Activated CD4-positive, alpha-beta memory T cell treated with anti-CD3 and anti-CD28 coated beads, Interleukin-2, amount 10 ng/mL, durations not matched to agents 7 days and 5 days (primary cell): ENCODE measurements at regions not wholly inside any gene's neighbourhood (a gene's known extent, or its start where the extent isn't known, plus 50 kb on each side); places are given as distances from the start of the nearest gene placed in this dataset.

Experiments used
- CTCF ChIA-PET: fragments of 350-600 bp; sonication (Branson Sonifier 250); formaldehyde crosslinking; loops from one replicate; lab custom pipeline; 2021; ENCODE audit warnings: antibody characterized with exemption, inconsistent platforms; lab: Charles Lee
- POLR2A ChIA-PET: fragments of 350-600 bp; sonication (Branson Sonifier 250); formaldehyde crosslinking; loops from one replicate; lab custom pipeline; 2021; ENCODE audit warnings: antibody characterized with exemption; lab: Charles Lee
- DNase-seq: peaks from one replicate; pipeline ENCODE4 v3.0.0-alpha.2; 2020
- H3K27ac Mint-ChIP-seq: one replicate; pipeline ENCODE4 v1.8.0; 2021; ENCODE audit warnings: mild to moderate bottlenecking, mixed read lengths
- H3K27me3 Mint-ChIP-seq: one replicate; pipeline ENCODE4 v1.8.0; 2021; ENCODE audit warnings: mixed read lengths
- H3K36me3 Mint-ChIP-seq: one replicate; pipeline ENCODE4 v1.8.0; 2021; ENCODE audit warnings: low read depth, mixed read lengths
- H3K4me1 Mint-ChIP-seq: one replicate; pipeline ENCODE4 v1.8.0; 2021; ENCODE audit warnings: mixed read lengths
- H3K4me3 Mint-ChIP-seq: one replicate; pipeline ENCODE4 v1.8.0; 2021; ENCODE audit warnings: mild to moderate bottlenecking, mixed read lengths
- H3K9me3 Mint-ChIP-seq: one replicate; pipeline ENCODE4 v1.8.0; 2021; ENCODE audit warnings: mixed read lengths

DNA sequence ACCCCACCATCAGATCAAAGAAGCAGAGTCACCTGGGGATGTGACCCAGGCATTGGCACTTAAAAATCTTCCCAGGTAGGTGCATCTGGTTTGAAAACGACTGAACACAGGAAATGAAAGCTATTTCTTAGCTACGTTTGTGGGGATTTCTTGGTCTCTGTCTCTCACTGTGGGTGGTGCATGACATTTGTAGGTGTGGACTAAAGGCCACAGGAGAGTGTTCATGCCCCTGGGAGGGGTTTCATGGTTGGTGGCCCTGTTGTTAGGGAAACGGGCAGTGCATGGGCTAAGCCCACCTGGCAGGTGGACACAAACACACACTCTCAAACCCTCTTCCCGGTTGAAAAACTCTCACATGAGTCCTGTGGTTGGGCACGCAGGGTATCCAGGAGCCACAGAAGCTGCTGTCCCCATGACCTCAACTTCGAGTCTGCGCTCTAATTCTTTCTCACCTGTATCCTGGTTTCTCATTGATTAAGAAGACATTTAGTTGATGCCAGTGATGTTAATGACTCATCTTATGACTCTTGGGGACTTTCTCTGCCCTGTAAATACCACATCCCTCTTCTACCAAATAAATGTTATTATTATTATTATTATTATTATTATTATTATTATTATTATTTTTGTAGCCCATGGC is 119.4 kb downstream of the MRPS6 start:
- no peaks in the 10 kb centered on the region for H3K27me3 Mint-ChIP-seq
- H3K36me3 Mint-ChIP-seq = peaks cover 2% of the 10 kb centered on the region
- no peak overlapping the region for H3K27ac Mint-ChIP-seq
- H3K4me1 Mint-ChIP-seq = peaks cover 11% of the 10 kb centered on the region
- H3K4me3 Mint-ChIP-seq = no peak overlapping the region
- peaks cover 2% of the 10 kb centered on the region for H3K9me3 Mint-ChIP-seq
- CTCF ChIA-PET = interaction anchor here (0.6 kb wide), 1 partner anchor 309 kb away, joined by 3 read pairs; no protein-coding TSS in a partner anchor
- DNase-seq = no peak
- POLR2A ChIA-PET = no interaction called here

DNA sequence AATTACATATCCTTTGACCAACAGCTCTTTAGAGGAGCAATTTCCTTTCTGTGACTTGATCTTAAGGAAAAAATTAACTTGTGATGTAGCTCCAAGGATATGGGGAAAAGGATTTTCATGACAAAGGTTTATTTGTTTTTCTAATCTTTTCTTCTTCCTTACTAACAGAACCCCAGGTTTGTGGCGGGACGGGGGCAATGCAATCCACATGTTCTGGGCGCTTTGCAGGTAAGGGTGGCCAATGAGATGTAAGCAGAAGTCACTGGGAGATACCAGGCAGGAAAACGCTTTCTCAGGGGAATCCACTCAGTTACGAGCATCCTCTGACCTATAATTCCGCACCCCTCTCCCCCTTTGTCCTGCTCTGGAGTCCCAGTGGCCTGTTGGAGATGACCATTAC is 122.0 kb downstream of the MRPS6 start:
- CTCF ChIA-PET = no interaction called here
- POLR2A ChIA-PET = no interaction called here
- Mint-ChIP-seq H3K27me3 (no peaks in the 10 kb centered on the region), H3K4me1 (peaks cover 35% of the 10 kb centered on the region), H3K9me3 (no peaks in the 10 kb centered on the region), H3K4me3 (no peak overlapping the region), H3K27ac (no peak overlapping the region), H3K36me3 (no peaks in the 10 kb centered on the region)
- no peak for DNase-seq

DNA sequence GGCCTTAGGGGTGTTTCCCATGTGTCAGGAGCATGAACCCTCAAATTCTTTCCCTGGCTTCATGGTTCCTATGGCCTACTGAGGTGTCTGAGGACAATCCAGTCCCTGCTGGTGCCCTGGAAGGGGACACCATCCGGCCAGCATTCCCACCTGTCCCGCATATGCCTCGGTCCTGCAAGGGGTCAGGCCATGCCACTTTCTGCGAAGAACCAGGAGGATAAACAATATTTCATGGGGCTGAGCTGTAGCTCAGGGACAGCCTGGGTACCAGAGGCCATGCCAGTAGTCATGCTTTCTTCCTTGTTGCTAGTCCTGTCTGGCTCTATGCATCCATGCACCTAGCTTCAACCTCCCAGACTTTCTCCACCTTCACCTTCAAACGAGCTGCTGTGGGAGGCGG is 123.6 kb downstream of the MRPS6 start:
- POLR2A ChIA-PET = interaction anchor here (1.2 to 2.6 kb wide), 2 partner anchors 221 to 249 kb away, joined by 3 to 7 read pairs; no protein-coding TSS in a partner anchor
- peaks cover 3% of the 10 kb centered on the region for H3K27me3 Mint-ChIP-seq

DNA sequence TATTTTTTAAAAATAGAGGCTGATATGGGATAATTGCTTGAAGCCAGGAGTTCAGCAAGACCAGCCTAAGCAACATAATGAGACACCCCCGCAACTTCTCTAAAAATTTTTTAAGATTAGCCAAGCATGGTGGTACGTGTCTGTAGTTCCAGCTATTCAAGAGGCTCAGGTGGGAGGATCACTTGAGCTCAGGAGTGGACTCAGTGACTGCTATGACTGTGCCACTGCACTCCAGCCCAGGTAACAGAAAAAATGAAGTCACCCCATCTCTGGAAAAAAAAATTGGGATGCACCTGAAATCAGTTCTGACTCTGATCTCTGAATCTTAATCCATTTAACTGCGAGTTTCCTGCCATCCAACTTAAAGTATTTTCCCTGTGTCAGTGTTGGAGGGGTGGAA is 124.2 kb downstream of the MRPS6 start:
- ChIA-PET CTCF (interaction anchor here (2.3 kb wide), 1 partner anchor 11 kb away, joined by 11 read pairs; no protein-coding TSS in a partner anchor), POLR2A (interaction anchor here (1.2 to 2.6 kb wide), 2 partner anchors 222 to 249 kb away, joined by 3 to 7 read pairs; no protein-coding TSS in a partner anchor)
- peaks cover 43% of the 10 kb centered on the region for H3K4me1 Mint-ChIP-seq
- no peaks in the 10 kb centered on the region for H3K36me3 Mint-ChIP-seq
- DNase-seq = no peak
- H3K27ac Mint-ChIP-seq = no peak overlapping the region
- H3K27me3 Mint-ChIP-seq = peaks cover 3% of the 10 kb centered on the region
- H3K9me3 Mint-ChIP-seq = no peaks in the 10 kb centered on the region
- H3K4me3 Mint-ChIP-seq = no peak overlapping the region

More for the DNA sequence above, 123.6 kb downstream of the MRPS6 start:
- Mint-ChIP-seq H3K4me1 (peaks cover 44% of the 10 kb centered on the region), H3K27ac (no peak overlapping the region), H3K4me3 (no peak overlapping the region), H3K9me3 (no peaks in the 10 kb centered on the region), H3K36me3 (no peaks in the 10 kb centered on the region)
- CTCF ChIA-PET = no interaction called here
- no peak for DNase-seq

DNA sequence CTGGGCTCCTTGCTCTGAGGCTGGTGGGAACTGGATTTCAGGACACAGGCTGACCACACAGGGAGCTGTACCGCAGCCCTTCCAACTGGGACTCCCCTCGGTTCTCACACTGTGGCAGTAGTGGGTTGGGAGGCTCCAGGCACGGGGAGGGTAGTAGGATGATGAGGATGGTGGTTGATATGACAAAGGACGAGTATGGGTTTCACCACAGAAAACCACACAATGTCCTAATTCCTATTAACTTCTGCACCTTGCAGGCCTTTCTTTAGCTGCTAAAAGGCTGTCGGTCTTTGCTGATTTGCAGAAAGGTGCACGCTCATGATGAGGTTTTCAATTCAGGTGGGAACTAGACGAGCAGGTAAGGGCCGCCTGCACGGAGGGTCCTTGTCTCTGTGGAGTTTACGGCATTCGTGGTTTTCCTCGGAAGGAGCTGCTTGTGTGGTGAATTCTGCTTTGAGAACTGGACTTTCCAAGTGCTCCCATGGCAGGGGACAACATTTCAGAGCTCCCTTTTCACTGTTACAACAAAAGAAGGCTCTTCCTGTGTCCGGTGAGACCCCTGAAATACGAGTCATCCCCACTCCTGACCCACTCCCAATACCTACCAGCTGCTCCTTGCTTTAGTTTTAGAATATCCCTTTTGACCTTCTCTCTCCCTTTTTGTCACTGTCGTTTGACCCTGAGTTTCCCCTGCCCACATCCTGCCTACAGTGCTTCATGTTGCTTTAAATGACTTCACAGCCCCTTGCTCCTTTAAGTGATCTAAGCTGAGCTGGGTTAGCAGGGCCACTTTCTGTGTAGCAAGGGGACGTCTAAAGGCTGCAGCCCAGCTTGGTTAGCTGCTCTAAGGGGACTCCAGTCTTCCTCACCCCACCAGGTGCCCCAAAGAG is 125.1 kb downstream of the MRPS6 start:
- Mint-ChIP-seq H3K27ac (peak overlapping the region; percentile 66), H3K36me3 (no peaks in the 10 kb centered on the region), H3K4me1 (peaks cover 41% of the 10 kb centered on the region), H3K27me3 (peaks cover 3% of the 10 kb centered on the region), H3K9me3 (no peaks in the 10 kb centered on the region), H3K4me3 (no peak overlapping the region)
- DNase-seq = peak; percentile 59
- CTCF ChIA-PET = interaction anchor here (2.3 kb wide), 2 partner anchors 10 to 274 kb away, joined by 11 read pairs; no protein-coding TSS in a partner anchor
- POLR2A ChIA-PET = interaction anchor here (0.8 to 2.6 kb wide), 6 partner anchors 11 to 1082 kb away, joined by 3 to 7 read pairs (median 3); no protein-coding TSS in a partner anchor

DNA sequence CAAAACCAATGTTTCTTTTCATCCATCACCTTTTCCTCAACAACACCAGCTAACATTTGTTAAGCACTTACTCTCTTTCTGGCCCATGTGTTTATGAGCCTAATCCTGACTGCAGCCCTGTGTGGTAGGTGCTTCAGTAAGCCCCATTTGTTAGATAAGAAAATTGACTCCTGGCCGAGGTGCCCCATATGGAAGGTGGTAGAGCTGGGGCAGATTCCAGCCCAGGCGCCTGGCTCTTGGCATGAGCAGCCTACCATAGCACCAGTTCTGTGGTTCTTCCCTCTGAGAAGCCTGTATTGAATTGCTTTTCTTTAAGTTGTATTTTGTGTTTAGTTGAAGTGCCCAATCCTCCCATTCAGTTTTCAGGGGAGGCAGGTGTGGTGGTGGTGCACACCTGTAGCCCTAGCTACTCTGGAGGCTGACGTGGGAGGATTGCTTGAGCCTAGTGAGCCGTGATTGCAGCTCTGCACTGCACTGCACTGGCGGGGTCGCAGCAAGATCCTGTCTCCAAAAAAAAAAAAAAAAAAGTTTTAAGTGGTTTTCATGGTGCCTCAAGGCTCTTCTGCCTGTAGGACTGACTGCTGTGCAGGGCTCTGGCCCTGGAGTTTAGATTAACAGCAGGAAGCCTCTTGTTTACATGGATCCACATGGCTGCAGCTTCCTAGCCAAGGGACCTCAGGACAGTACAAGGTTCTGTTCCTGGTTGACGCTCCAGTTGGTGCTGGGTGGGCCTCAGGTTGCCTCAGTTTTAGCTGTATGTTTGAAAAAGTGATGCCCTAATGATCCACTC is 125.9 kb downstream of the MRPS6 start:
- Mint-ChIP-seq H3K27me3 (peaks cover 3% of the 10 kb centered on the region), H3K4me3 (no peak overlapping the region), H3K36me3 (no peaks in the 10 kb centered on the region), H3K27ac (peak overlapping the region; percentile 66), H3K4me1 (peaks cover 42% of the 10 kb centered on the region), H3K9me3 (no peaks in the 10 kb centered on the region)
- CTCF ChIA-PET = interaction anchor here (1.2 to 2.3 kb wide), 3 partner anchors 9 to 275 kb away, joined by 3 to 11 read pairs (median 11); no protein-coding TSS in a partner anchor
- DNase-seq = no peak
- POLR2A ChIA-PET = interaction anchor here (0.9 to 2.6 kb wide), 5 partner anchors 10 to 1083 kb away, joined by 3 to 7 read pairs (median 3); no protein-coding TSS in a partner anchor

DNA sequence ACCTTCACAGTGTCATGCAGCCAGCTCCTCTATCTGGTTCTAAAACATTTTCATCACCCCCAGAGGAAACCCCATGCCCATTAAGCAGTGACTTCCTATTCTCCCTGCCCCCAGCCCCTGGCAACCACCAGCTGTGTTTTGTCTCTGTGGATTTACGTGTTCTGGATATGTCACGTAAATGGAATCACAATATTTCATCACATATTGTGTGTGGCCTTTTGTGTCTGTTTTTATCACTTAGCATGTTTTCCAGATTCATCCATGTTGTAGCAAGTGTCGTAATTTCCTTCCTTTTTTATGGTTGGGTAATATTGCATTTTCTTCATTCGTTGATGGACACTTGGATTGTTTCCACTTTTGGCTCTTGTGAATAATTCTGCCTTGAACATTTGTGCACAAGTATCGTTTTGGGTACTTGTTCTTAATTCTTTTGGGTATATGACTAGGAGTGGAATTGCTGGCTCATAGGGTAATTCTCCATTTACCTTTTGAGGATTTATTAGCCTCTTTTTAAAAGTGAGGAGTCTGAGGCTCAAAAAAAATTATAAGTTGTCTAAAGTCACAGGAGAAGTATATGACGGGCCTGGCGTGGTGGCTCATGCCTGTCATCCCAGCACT is 127.0 kb downstream of the MRPS6 start:
- Mint-ChIP-seq H3K27ac (no peak overlapping the region), H3K4me3 (no peak overlapping the region), H3K4me1 (peaks cover 42% of the 10 kb centered on the region), H3K36me3 (no peaks in the 10 kb centered on the region), H3K9me3 (no peaks in the 10 kb centered on the region), H3K27me3 (peaks cover 3% of the 10 kb centered on the region)
- no peak for DNase-seq
- POLR2A ChIA-PET = no interaction called here
- CTCF ChIA-PET = interaction anchor here (1.2 to 2.3 kb wide), 2 partner anchors 109 to 276 kb away, joined by 3 to 11 read pairs; no protein-coding TSS in a partner anchor

DNA sequence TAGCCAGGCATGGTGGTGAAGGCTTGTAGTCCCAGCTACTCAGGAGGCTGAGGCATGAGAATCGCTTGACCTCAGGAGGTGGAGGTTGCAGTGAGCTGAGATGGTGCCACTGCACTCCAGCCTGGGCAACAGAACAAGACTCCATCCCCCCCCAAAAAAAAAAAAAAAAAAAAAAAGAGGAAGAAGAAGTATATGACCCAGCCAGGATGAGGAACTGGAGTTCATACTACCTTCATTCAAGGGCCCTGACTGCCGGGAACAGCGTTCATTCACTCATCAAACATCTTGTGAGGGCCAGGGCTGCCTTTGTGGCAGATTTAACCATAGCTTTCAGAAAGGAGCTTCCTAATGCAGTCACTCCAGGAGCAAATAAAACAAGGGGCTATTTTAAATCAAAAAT is 127.6 kb downstream of the MRPS6 start:
- H3K27me3 Mint-ChIP-seq = peaks cover 3% of the 10 kb centered on the region
- ChIA-PET CTCF (no interaction called here), POLR2A (no interaction called here)
- DNase-seq = no peak
- no peak overlapping the region for H3K27ac Mint-ChIP-seq
- no peaks in the 10 kb centered on the region for H3K9me3 Mint-ChIP-seq
- H3K4me1 Mint-ChIP-seq = peaks cover 46% of the 10 kb centered on the region
- no peak overlapping the region for H3K4me3 Mint-ChIP-seq
- H3K36me3 Mint-ChIP-seq = no peaks in the 10 kb centered on the region

DNA sequence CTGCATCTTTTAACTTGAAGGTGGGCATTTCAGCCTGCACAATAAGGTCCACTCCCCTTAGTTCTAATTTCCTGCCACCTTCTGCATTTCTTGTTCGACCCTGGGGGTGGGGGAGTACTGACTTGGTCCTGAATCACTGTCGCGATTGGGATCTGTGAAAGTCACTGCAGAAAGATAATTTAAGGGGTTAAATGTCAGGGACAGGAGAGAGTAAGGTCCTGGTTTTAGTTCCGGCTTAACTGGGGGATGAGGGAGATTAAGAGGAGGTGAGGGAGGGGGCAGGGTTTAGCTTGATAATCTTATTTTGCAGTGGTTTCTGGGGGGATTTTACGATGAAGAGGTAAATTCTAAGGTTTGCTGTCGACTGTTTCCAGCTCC is 128.1 kb downstream of the MRPS6 start:
- POLR2A ChIA-PET = no interaction called here
- DNase-seq = no peak
- no peaks in the 10 kb centered on the region for H3K36me3 Mint-ChIP-seq
- peaks cover 50% of the 10 kb centered on the region for H3K4me1 Mint-ChIP-seq
- H3K27ac Mint-ChIP-seq = no peak overlapping the region
- H3K4me3 Mint-ChIP-seq = peak overlapping the region; percentile 55
- no peaks in the 10 kb centered on the region for H3K9me3 Mint-ChIP-seq
- H3K27me3 Mint-ChIP-seq = peaks cover 3% of the 10 kb centered on the region
- CTCF ChIA-PET = no interaction called here

DNA sequence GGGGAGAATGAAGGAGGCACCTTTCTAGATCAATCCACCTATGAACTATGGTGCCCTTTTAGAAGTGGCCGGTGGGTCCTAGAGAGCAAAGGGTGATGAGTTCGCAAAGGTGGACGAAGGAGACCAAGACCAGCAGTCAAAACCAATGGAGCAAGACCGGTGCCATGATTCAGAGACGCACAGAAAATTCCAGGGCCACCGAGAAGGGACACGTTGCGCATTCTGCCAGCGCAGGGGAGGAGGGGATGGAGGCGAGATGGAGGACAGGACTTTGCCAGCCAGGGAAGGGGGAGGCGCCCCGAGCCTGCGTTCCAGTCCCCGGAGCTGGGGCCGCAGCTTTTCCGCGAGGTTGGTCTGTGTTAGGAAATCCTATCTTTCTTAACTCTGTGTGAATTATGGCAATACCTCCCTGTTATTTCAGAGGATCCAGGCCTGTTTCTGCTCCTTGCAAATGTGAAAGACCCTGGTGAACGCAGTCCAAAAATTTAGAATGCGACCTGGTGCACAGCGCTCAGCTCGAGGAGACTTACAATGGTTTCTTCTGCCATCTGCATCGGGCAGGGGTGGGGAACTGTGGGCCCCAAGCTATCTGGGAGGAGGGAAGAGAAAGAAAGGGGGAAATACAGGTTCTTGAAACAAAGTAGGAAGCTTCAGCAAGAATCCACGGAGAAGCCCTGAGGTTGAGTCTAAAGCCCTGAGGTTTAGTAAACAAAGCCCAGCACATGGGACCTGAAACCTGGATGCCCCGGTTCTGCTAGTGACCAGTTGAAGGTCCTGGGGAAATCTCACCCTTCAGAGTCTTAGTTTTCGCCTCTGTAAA is 129.4 kb downstream of the MRPS6 start:
- ChIA-PET POLR2A (interaction anchor here (1.0 kb wide), 1 partner anchor 288 kb away, joined by 3 read pairs; no protein-coding TSS in a partner anchor), CTCF (interaction anchor here (0.7 to 0.9 kb wide), 3 partner anchors 140 to 281 kb away, joined by 4 to 5 read pairs (median 4); no protein-coding TSS in a partner anchor)
- Mint-ChIP-seq H3K9me3 (no peaks in the 10 kb centered on the region), H3K36me3 (no peaks in the 10 kb centered on the region), H3K4me1 (peaks cover 50% of the 10 kb centered on the region), H3K27me3 (peaks cover 3% of the 10 kb centered on the region), H3K4me3 (peak overlapping the region; percentile 44), H3K27ac (no peak overlapping the region)
- DNase-seq = no peak

DNA sequence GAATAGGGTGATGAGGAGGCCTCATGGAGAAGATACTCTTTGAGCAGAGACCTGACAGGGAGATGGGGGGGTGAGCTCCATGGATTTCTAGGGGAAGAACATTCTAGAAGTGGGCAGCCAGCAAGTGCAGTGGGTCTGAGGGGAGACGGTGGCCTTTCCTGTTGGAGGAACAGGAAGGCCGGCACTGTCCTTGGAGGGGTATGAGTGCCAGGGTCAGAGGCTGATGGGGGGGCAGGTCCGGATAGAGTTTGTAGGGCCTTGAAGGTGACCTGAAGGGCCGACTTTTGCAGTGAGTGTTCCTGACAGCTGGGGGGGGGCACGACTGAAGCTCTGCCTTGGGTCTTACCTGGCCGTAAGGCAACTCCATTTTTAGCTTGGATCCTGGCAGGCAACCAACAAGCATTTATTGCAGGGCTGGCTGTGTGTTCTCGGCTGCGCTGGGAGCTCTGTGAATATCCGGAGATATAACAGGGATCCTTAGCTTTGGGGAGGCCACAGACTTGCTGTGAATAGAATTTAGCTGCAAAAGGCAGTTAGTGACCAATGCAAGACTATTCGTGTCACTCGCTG is 130.6 kb downstream of the MRPS6 start:
- CTCF ChIA-PET = interaction anchor here (0.6 to 1.0 kb wide), 4 partner anchors 75 to 144 kb away, joined by 3 to 4 read pairs (median 4); no protein-coding TSS in a partner anchor
- H3K4me1 Mint-ChIP-seq = peaks cover 38% of the 10 kb centered on the region
- POLR2A ChIA-PET = interaction anchor here (1.0 kb wide), 1 partner anchor 289 kb away, joined by 3 read pairs; no protein-coding TSS in a partner anchor
- no peak overlapping the region for H3K27ac Mint-ChIP-seq
- peaks cover 2% of the 10 kb centered on the region for H3K9me3 Mint-ChIP-seq
- no peak for DNase-seq
- H3K36me3 Mint-ChIP-seq = no peaks in the 10 kb centered on the region
- H3K27me3 Mint-ChIP-seq = peaks cover 3% of the 10 kb centered on the region
- H3K4me3 Mint-ChIP-seq = no peak overlapping the region
